RCC 7860 (cell line): ENCODE measurements at regions not wholly inside any gene's neighbourhood (a gene's known extent, or its start where the extent isn't known, plus 50 kb on each side); places are given as distances from the start of the nearest gene placed in this dataset.
A peak's percentile ranks its signal among the peaks of the same experiment; 100 is the strongest.
"Not testable (repeated sequence)": the region's sequence is repeated elsewhere in the genome, so short reads cannot be mapped to it uniquely, and the experiment has no call there.

ENCODE experiments used
- DNase-seq: peaks from one replicate; pipeline ENCODE4 v3.0.0-alpha.2; 2015; ENCODE audit warnings: low spot score
- FAIRE-seq: peaks from 2 replicates; lab custom pipeline; 2012; peaks lifted over from hg19 to GRCh38; lab: Jason Lieb, UNC

DNA sequence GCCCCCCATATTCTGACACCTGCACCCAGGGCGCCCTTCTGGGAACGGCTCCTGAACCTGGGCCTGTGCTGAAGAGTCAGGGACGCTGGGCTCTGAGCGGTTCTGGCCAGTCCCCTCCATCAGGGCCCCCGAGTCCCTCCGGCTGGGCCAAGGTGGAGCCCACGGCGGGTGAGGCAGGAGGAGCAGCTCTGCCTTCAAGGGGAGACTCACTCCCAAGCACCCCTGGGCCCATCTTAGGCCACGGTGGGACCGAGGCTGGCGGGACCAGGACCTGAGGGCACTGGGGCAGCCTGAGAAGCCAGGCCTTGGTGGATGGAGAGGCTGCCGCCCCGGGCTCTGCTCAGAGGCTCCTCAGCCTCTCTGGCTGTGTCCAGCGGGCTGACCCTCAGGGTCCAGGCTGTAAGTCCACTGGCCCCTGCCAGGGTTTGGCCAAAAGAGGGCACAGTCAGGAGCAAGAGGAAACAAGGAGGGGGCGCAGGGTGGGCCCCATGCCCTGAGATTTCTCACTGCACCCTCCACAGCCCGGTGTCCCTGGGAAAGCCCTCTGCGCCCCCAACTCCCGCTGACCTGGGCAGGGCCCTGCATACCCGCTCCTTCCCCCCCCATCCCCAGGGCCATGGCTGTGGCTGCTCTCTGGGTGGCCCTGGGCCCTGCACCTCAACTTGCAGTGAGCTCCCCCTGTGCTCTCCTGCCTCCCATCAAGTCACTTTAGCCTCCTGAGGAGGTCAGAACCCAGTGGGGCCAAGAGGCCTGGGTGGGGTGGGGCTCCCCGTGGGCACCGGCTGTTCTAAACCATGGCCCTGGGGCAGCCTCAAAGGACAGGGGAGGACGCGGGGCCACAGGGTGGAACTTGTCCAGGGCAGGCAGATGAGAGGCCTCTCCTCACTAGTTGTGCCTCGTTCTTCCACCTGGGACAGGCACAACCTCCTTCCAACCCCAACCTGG, 266.4 kb upstream of the SFSWAP start:
- FAIRE-seq: no peak
- DNase-seq: no peak

DNA sequence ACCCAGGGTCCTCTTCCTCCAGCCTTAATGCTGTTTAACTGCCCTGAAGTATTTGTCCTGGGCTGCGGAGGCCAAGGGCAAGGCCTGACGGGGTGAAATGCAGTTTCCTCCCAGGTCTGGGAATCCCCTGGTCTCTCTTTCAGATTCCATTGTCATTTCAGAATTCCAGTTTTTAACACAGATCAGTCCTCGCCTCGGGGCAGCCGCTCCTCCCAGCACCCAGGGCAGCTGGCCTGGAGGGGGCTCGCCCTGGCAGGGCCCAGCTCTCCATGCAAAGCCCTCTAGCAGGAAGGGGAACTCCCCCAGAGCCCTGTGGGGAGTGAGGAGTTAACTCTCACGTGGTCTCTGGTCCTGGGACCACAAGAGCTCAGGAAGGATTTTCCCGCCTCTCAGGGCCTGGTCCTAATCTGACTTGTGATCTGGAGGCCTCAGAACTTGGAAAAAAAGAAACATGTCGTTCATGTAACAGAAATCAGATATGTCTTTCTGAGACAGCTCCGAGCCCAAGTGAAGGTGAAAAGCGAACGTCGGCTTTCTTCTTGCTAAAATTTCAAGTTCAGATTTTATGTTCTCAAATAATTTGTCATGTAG, 265.6 kb upstream of the SFSWAP start:
- no peak for DNase-seq
- no peak for FAIRE-seq

GRCh38 chr12:131445795-131446194, 265.1 kb upstream of the SFSWAP start:
- DNase-seq (no peak), FAIRE-seq (no peak)

GRCh38 chr12:131447636-131448035, 263.3 kb upstream of the SFSWAP start:
- not testable (repeated sequence) for FAIRE-seq, DNase-seq

- DNase-seq: no peak
- FAIRE-seq: no peak
Observed at GRCh38 chr12:131448254-131448795, 262.6 kb upstream of the SFSWAP start.

DNA sequence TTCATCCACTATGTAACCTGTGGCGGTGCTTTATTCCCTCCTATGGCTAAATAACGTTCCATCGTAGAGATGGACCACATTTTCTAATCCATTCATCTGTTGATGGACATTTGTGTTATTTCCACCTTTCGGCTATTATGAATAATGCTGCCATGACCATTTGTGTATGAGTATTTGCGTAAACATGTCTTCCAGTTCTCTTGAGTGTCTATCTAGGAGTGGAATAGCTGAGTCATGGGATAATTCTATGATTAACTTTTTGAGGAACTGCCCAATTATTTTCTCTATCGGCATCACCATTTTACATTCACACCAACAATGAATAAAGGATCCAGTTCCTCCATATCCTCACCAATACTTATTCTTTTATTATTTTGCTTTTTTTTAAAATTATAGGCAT, 261.9 kb upstream of the SFSWAP start:
- DNase-seq: no peak

DNA sequence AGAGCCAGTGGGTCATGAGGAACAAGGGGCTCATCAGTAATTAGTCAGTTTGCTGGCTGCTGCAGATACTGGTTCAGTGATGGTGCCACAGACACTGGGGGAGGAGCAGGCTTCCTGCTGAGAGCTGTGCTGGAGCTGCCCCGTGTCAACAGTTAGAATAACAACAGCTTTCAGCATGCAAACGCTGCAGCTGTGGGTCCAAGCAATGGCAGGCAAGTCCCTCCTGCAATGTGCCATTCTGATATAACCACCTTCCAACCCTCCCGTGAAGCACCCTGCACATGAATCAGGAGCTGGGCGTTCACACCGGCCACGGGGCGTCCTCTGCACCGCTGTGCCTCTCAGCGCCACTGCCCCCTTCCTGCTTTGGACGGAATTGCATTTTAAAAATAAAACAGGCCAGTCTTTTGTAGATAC, 258.4 kb upstream of the SFSWAP start:
- DNase-seq: no peak
- no peak for FAIRE-seq

More for the DNA sequence above, 261.9 kb upstream of the SFSWAP start:
- FAIRE-seq: no peak

DNA sequence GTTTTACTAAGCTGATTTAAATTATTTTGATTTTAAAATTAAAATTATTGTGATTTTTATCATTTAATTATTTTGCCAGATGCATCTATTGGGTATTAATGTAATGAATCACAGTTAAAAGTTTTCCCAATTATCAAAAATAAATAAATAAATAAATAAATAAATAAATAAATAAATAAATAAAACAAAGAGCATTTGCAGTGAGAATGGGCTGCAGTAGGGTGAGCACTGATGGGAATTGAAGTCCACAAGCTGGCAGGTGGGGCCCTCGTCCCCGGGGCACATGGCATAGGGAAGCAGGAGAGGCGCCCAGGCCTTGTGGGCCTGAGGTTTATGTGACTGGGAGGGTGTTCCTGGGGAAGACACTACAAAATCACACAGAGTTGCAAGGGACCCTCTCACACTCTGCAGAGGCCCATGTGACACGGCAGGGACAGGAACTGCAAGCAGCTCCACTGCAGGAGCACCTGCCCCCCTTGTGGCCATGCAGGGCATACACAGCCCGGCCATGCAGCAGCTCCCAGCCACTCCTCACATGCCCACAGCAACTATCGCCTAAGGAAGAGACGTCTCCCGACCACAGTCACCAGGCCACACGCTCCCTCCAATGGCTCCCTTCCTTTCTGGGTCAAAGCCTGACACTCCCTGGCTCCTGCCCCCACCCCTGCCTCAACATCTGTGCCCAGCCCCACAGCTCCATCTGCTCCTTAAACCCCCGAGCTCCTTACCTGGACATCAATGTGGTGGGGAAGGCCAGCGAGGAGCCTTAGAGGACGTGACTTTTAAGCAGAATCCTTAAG, 256.3 kb upstream of the SFSWAP start:
- DNase-seq: peak; percentile 12
- FAIRE-seq: no peak

- DNase-seq (no peak), FAIRE-seq (no peak)
Observed at GRCh38 chr12:131455218-131455506, 255.7 kb upstream of the SFSWAP start.

- FAIRE-seq (no peak), DNase-seq (no peak)
Observed at GRCh38 chr12:131455581-131456110, 255.2 kb upstream of the SFSWAP start.

GRCh38 chr12:131456301-131457027, 254.4 kb upstream of the SFSWAP start:
- no peak for FAIRE-seq
- DNase-seq: no peak

- DNase-seq (no peak), FAIRE-seq (no peak)
Observed at GRCh38 chr12:131457028-131457310, 253.9 kb upstream of the SFSWAP start.

GRCh38 chr12:131457331-131458047, 253.4 kb upstream of the SFSWAP start:
- no peak for DNase-seq
- no peak for FAIRE-seq

- DNase-seq (no peak), FAIRE-seq (no peak)
Observed at GRCh38 chr12:131458048-131458374, 252.9 kb upstream of the SFSWAP start.

DNA sequence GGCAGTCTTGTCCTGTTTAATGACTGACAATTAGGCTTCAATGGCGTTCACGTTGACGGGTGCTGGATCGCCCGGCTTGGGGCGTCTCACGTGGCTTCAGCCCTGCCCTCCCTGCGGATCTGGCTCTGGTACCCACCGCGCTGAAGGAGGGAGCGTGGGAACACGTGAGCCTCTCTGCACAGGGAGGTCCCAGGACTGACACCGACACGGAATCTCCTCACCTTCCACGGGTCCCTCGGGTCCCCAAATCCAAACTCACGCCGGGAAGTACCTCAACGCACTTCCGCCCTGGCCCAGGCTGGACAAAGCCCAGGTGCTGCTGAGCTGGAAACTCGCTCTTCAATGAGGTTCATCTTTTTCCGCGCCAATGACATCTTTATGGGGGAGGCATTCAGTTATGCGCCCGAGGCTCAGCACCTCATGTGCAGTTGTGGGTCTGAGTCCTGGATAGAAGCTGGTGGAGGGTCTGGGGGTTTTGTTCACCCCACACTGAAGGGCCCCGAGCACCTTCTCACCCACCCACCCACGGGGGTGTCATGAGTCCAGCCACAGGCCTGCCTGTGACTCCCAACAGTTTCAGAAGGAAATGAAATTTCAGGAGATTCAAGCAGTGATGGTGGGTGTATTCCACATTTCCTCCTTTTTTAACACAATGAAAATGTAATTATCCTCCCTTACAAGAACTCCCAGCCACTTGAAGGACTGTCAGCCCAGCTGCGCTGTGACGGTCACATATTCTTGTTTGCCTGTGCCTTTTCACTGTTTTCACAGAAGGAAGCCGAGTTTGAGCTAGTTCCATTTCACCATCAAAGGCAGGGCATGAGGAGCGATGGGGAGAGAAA, 251.7 kb upstream of the SFSWAP start:
- no peak for FAIRE-seq
- DNase-seq: no peak

GRCh38 chr12:131459773-131460365, 251.0 kb upstream of the SFSWAP start:
- DNase-seq (no peak), FAIRE-seq (no peak)

DNA sequence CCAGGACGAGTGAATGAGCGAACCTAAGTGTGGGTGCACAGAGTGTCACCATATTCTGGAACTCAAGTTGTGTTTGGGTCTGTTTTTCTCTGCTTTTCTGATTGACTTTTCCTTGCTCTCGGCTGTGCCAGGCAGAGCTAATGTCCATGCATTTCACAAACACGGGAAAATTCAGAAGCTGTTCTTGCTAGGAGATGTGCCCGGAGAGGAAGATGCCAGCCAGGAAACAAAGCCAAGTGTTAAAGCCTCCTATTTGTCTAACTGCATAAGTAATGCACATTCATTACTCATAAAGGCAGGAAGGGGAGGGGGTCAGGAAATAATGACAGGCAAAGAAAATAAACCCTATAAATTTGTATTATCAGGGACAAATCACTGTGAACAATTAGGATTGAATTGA, 250.4 kb upstream of the SFSWAP start:
- no peak for DNase-seq

GRCh38 chr12:131461096-131461495, 249.8 kb upstream of the SFSWAP start:
- FAIRE-seq (no peak), DNase-seq (no peak)

More for the DNA sequence above, 250.4 kb upstream of the SFSWAP start:
- no peak for FAIRE-seq

DNA sequence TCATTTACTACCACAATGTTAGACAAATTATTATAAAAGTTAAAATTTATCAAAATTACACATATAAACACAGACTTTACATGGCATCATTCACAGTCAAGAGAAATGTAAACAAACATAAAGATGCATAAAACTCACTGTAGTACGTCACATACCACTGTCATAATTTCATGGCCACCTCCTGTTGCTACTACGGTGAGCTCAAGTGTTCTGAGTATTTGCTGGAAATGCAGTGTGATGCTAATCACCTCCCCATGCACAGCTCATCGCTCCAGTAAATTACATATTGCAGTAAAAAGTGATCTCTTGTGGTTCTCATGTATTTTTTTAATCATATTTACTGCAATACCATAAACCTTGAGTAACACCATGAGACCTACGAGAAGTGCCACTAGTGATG, 247.7 kb upstream of the SFSWAP start:
- no peak for DNase-seq
- no peak for FAIRE-seq
